Erythroblast (primary cell): ENCODE measurements at regions not wholly inside any gene's neighbourhood (a gene's known extent, or its start where the extent isn't known, plus 50 kb on each side); places are given as distances from the start of the nearest gene placed in this dataset.

ENCODE experiments used
- DNase-seq, 2 experiments: peaks; one replicate each; lab custom pipeline; 2025; lab: John Stamatoyannopoulos, UW
- GATA1 ChIP-seq: IDR thresholded peaks from 2 replicates; pipeline ENCODE4 v1.6.1; 2011; ENCODE audit warnings: low read depth, mild to moderate bottlenecking, control low read depth, low read length, moderate library complexity
- POLR2A ChIP-seq: IDR thresholded peaks from 2 replicates; pipeline ENCODE4 v1.6.1; 2011; ENCODE audit warnings: mild to moderate bottlenecking, low read length

- no peak for TF ChIP-seq POLR2A
- TF ChIP-seq GATA1 = no peak
- no peak for DNase-seq
Measured at GRCh38 chr5:123803359-123803758, 291.4 kb downstream of the CSNK1G3 start.

GRCh38 chr5:123802298-123802951 is 290.4 kb downstream of the CSNK1G3 start:
- DNase-seq = no peak
- TF ChIP-seq POLR2A = no peak
- TF ChIP-seq GATA1 = no peak

- DNase-seq = no peak
- TF ChIP-seq POLR2A (no peak), GATA1 (no peak)
Measured at GRCh38 chr5:123800640-123801039, 288.7 kb downstream of the CSNK1G3 start.

GRCh38 chr5:123795688-123796087 is 283.7 kb downstream of the CSNK1G3 start:
- no peak for TF ChIP-seq POLR2A
- TF ChIP-seq GATA1 = no peak
- DNase-seq = no peak

GRCh38 chr5:123790226-123790625 is 278.2 kb downstream of the CSNK1G3 start:
- DNase-seq = no peak
- TF ChIP-seq GATA1 = no peak
- TF ChIP-seq POLR2A = no peak

- TF ChIP-seq GATA1 (no peak), POLR2A (no peak)
- DNase-seq = no peak
Measured at GRCh38 chr5:123787635-123788034, 275.7 kb downstream of the CSNK1G3 start.

- DNase-seq = no peak
- TF ChIP-seq POLR2A (no peak), GATA1 (no peak)
Measured at GRCh38 chr5:123787136-123787535, 275.2 kb downstream of the CSNK1G3 start.

- no peak for DNase-seq
- TF ChIP-seq POLR2A (no peak), GATA1 (no peak)
Measured at GRCh38 chr5:123786411-123786810, 274.4 kb downstream of the CSNK1G3 start.

GRCh38 chr5:123785162-123786071 is 273.4 kb downstream of the CSNK1G3 start:
- no peak for DNase-seq
- no peak for TF ChIP-seq POLR2A
- TF ChIP-seq GATA1 = no peak

GRCh38 chr5:123783421-123783820 is 271.4 kb downstream of the CSNK1G3 start:
- no peak for DNase-seq
- TF ChIP-seq POLR2A (no peak), GATA1 (no peak)

- no peak for DNase-seq
- TF ChIP-seq POLR2A = no peak
- TF ChIP-seq GATA1 = no peak
Measured at GRCh38 chr5:123778641-123779040, 266.7 kb downstream of the CSNK1G3 start.

GRCh38 chr5:123776761-123777160 is 264.8 kb downstream of the CSNK1G3 start:
- DNase-seq = no peak
- TF ChIP-seq GATA1 (no peak), POLR2A (no peak)

GRCh38 chr5:123771715-123772114 is 259.7 kb downstream of the CSNK1G3 start:
- no peak for DNase-seq
- no peak for TF ChIP-seq POLR2A
- TF ChIP-seq GATA1 = no peak

- TF ChIP-seq GATA1 = no peak
- no peak for TF ChIP-seq POLR2A
- DNase-seq = no peak
Measured at GRCh38 chr5:123763201-123763600, 251.2 kb downstream of the CSNK1G3 start.
